ENCODE measurements at regions not wholly inside any gene's neighbourhood (a gene's known extent, or its start where the extent isn't known, plus 50 kb on each side); places are given as distances from the start of the nearest gene placed in this dataset.
"Not testable (repeated sequence)": the region's sequence is repeated elsewhere in the genome, so short reads cannot be mapped to it uniquely, and the experiment has no call there.

DNA sequence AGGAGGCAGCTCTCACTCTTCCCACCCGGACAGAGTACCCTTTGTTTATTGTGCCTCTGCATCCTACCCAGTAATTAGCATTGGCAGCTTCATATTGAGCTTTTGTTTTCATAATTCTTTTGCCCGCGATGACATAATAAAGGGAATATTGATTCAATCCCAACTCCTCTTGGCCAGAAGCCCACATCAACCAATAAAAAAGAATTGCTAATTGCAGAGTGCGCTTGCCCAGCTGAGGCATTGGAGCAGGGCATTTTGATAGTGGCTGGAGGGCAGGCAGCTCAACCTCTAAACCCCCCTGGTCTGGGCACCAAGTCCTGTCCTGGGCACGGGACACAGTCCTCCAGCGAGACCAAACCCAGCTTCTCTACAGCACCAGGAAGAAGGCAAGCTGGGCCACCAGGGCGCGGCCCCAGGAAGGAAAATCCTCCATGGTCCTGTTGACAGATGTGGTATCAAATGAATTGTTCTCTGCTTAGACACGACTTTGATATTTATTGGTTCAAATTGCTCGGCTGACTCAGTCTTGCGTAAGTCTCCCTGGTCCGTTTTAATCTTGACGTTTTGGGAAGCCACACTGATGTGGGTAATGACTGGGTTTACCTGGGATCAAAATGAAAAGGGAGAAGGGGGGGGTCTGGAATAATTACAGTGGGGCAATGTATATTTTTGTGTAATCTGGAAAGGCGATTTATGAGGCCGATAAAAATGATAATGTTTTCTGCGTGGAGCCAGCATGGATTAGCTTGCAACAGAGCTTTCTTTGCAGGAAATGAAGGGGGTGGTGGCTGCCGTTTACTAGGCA, 220.7 kb upstream of the MSX2 start:
- no peak overlapping the region for H3K4me3 ChIP-seq
- intact Hi-C loops (cut with DNase I), result no loop called here
- peak; percentile 72 for ATAC-seq
- H3K27ac ChIP-seq, result peak overlapping the region in 3 of 4 donors; percentile 58 to 71 (median 64)
- WGBS, 2 donors, result 24 to 29% methylated on average over 14 to 17 of the region's 17 CpGs
- no peaks in the 10 kb centered on the region for H3K36me3 ChIP-seq (replicated peaks in 1 of 2; ENCODE audit: insufficient read depth in 1 of 2, low read depth in 2 of 2)
- H3K4me1 ChIP-seq, result peaks cover 6% of the 10 kb centered on the region
- no peaks in the 10 kb centered on the region for H3K9me3 ChIP-seq
- H3K27me3 ChIP-seq, result no peaks in the 10 kb centered on the region
- TF ChIP-seq POLR2A (IDR thresholded peaks at IDR 0.05) (peak in 1 of 3 donors; percentile 13), CTCF (IDR thresholded peaks at IDR 0.05) (no peak)
- peak; percentile 14 to 34 (median 25) for DNase-seq

DNA sequence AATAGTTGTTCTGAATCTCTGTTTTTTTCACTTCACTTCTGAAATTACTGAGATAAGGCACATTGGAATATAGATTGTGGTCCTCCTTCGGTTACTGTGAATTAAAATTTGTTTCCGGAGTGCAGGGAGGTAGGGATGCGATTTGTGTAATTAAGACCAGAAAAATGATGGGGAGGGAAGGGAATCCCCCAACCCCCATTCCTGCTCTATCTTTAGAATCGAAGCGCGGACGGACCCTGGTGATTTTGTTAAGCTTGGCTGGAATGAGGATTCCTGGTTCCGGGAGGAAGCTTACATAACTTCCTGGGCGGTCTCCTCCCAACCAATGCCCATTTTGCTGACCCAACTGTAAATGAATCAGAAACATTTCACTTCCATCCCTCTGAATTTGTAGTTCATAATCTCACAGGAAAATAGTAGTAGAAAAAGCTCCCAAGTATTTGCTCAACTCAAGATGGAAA, 220.1 kb upstream of the MSX2 start:
- peak overlapping the region in 3 of 4 donors; percentile 58 to 71 (median 64) for H3K27ac ChIP-seq
- ATAC-seq, result no peak
- H3K4me3 ChIP-seq, result no peak overlapping the region
- no peak for TF ChIP-seq CTCF (IDR thresholded peaks at IDR 0.05)
- no peak for TF ChIP-seq POLR2A (IDR thresholded peaks at IDR 0.05)
- 27 to 39% methylated on average over 9 of the region's 9 CpGs for WGBS, 2 donors
- H3K36me3 ChIP-seq (replicated peaks in 1 of 2; ENCODE audit: insufficient read depth in 1 of 2, low read depth in 2 of 2), result no peaks in the 10 kb centered on the region
- intact Hi-C loops (cut with DNase I), result no loop called here
- no peaks in the 10 kb centered on the region for H3K27me3 ChIP-seq
- no peak for DNase-seq
- no peaks in the 10 kb centered on the region for H3K9me3 ChIP-seq
- peaks cover 6% of the 10 kb centered on the region for H3K4me1 ChIP-seq

GRCh38 chr5:174505621-174506020, 218.8 kb upstream of the MSX2 start:
- ATAC-seq (no peak), DNase-seq (no peak)
- Histone ChIP-seq H3K36me3 (replicated peaks in 1 of 2; ENCODE audit: insufficient read depth in 1 of 2, low read depth in 2 of 2) (no peaks in the 10 kb centered on the region), H3K27ac (no peak overlapping the region), H3K4me1 (peaks cover 6% of the 10 kb centered on the region), H3K9me3 (no peaks in the 10 kb centered on the region), H3K27me3 (no peaks in the 10 kb centered on the region), H3K4me3 (no peak overlapping the region)
- WGBS, 2 donors, result 47 to 48% methylated on average over 4 of the region's 4 CpGs
- TF ChIP-seq CTCF (IDR thresholded peaks at IDR 0.05) (no peak), POLR2A (IDR thresholded peaks at IDR 0.05) (no peak)
- intact Hi-C loops (cut with DNase I), result no loop called here

- intact Hi-C loops (cut with DNase I); H3K4me1 ChIP-seq; ATAC-seq; H3K9me3 ChIP-seq; H3K27ac ChIP-seq; H3K4me3 ChIP-seq; H3K36me3 ChIP-seq (replicated peaks in 1 of 2; ENCODE audit: insufficient read depth in 1 of 2, low read depth in 2 of 2); DNase-seq; H3K27me3 ChIP-seq: not testable (repeated sequence)
- WGBS, 2 donors, result 76 to 88% methylated on average over 11 of the region's 11 CpGs
Observed at GRCh38 chr5:174510782-174511453, 213.5 kb upstream of the MSX2 start.

GRCh38 chr5:174511714-174512253, 212.6 kb upstream of the MSX2 start:
- DNase-seq (no peak), ATAC-seq (no peak)
- Histone ChIP-seq H3K9me3 (no peaks in the 10 kb centered on the region), H3K36me3 (replicated peaks in 1 of 2; ENCODE audit: insufficient read depth in 1 of 2, low read depth in 2 of 2) (no peaks in the 10 kb centered on the region), H3K4me1 (no peaks in the 10 kb centered on the region), H3K4me3 (no peak overlapping the region), H3K27ac (no peak overlapping the region), H3K27me3 (no peaks in the 10 kb centered on the region)
- intact Hi-C loops (cut with DNase I), result no loop called here
- no peak for TF ChIP-seq CTCF (IDR thresholded peaks at IDR 0.05)
- TF ChIP-seq POLR2A (IDR thresholded peaks at IDR 0.05), result no peak
- WGBS, 2 donors, result 46 to 57% methylated on average over 5 of the region's 5 CpGs

All from body of pancreas (tissue), 4 donors.